ENCODE measurements at regions not wholly inside any gene's neighbourhood (a gene's known extent, or its start where the extent isn't known, plus 50 kb on each side); places are given as distances from the start of the nearest gene placed in this dataset.

DNA sequence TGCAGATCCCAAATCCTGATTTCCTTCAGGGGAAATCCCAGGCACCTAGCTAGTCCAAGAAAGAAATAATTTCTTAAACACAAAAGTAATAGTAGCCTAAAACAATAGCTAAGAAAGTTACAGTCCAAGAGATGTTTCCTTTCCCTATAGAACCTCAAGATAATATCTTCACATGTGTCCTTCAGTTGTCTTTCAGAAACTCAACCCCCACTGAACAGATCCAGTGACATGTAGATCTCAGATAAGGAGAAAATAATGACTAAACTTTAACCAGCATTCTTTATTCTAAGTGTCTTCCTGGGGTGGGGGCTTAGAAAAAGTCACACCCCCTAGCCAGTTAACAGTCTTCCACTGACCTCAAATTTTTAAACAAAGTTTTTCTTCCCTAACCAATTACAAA is 131.3 kb upstream of the ADRA1B start:
- TF ChIP-seq, protein P1, sequence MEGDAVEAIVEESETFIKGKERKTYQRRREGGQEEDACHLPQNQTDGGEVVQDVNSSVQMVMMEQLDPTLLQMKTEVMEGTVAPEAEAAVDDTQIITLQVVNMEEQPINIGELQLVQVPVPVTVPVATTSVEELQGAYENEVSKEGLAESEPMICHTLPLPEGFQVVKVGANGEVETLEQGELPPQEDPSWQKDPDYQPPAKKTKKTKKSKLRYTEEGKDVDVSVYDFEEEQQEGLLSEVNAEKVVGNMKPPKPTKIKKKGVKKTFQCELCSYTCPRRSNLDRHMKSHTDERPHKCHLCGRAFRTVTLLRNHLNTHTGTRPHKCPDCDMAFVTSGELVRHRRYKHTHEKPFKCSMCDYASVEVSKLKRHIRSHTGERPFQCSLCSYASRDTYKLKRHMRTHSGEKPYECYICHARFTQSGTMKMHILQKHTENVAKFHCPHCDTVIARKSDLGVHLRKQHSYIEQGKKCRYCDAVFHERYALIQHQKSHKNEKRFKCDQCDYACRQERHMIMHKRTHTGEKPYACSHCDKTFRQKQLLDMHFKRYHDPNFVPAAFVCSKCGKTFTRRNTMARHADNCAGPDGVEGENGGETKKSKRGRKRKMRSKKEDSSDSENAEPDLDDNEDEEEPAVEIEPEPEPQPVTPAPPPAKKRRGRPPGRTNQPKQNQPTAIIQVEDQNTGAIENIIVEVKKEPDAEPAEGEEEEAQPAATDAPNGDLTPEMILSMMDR (IDR thresholded peaks at IDR 0.05 in 8 of 11, conservative IDR thresholded peaks at IDR 0.05 in 3 of 11), result no peak
- TF ChIP-seq POLR2A (IDR thresholded peaks at IDR 0.05) (no peak), POLR2AphosphoS5 (IDR thresholded peaks at IDR 0.05) (no peak)
